GM23338 (cell line): ENCODE measurements at regions not wholly inside any gene's neighbourhood (a gene's known extent, or its start where the extent isn't known, plus 50 kb on each side); places are given as distances from the start of the nearest gene placed in this dataset.

Experiments used
- ATAC-seq: fragments of 200-7000 bp; cut with Tn5 transposase; 3 replicates; pipeline ENCODE4 v1.9.1; 2020
- DNase-seq: peaks from one replicate; pipeline ENCODE4 v3.0.0-alpha.2; 2015; ENCODE audit warnings: low spot score
- H2AFZ ChIP-seq: fragments of 200-600 bp; sonication (generic); 2 replicates; pipeline ENCODE4 v1.8.0; 2016; ENCODE audit warnings: antibody characterized with exemption, mild to moderate bottlenecking, moderate library complexity
- H3F3A ChIP-seq: fragments of 200-600 bp; sonication (generic); replicated peaks from 2 replicates; pipeline ENCODE4 v1.8.0; 2017; ENCODE audit warnings: antibody characterized with exemption, mixed run types, low read depth
- H3K27ac ChIP-seq: fragments of 200-600 bp; sonication (generic); 2 replicates; pipeline ENCODE4 v1.6.1; 2016; ENCODE audit warnings: low read depth
- H3K27me3 ChIP-seq: fragments of 200-600 bp; sonication (generic); 2 replicates; pipeline ENCODE4 v1.8.0; 2016; ENCODE audit warnings: mild to moderate bottlenecking, mixed run types, moderate library complexity; ENCODE audit not compliant: insufficient read depth
- H3K36me3 ChIP-seq: fragments of 200-600 bp; sonication (generic); 2 replicates; pipeline ENCODE4 v1.8.0; 2016; ENCODE audit warnings: mild to moderate bottlenecking; ENCODE audit not compliant: insufficient read depth
- H3K4me1 ChIP-seq: fragments of 200-600 bp; sonication (generic); 2 replicates; pipeline ENCODE4 v1.8.0; 2016; ENCODE audit warnings: mild to moderate bottlenecking, moderate library complexity; ENCODE audit not compliant: insufficient read depth
- H3K4me2 ChIP-seq: fragments of 200-600 bp; sonication (generic); 2 replicates; pipeline ENCODE4 v1.7.1; 2017; ENCODE audit warnings: mixed run types
- H3K4me3 ChIP-seq: fragments of 200-600 bp; sonication (generic); 2 replicates; pipeline ENCODE4 v1.6.1; 2016; ENCODE audit warnings: mixed run types
- H3K79me2 ChIP-seq: fragments of 200-600 bp; sonication (generic); replicated peaks from 2 replicates; pipeline ENCODE4 v1.8.0; 2017; ENCODE audit warnings: mild to moderate bottlenecking; ENCODE audit not compliant: insufficient read depth
- H3K9me2 ChIP-seq: fragments of 200-600 bp; sonication (generic); 2 replicates; pipeline ENCODE4 v1.8.0; 2017; ENCODE audit not compliant: insufficient read depth
- H4K20me1 ChIP-seq: fragments of 200-600 bp; sonication (generic); replicated peaks from 2 replicates; pipeline ENCODE4 v1.8.0; 2017; ENCODE audit warnings: mild to moderate bottlenecking; ENCODE audit not compliant: insufficient read depth
- H3K27ac Mint-ChIP-seq: 2 replicates; pipeline ENCODE4 v1.8.0; 2020; ENCODE audit warnings: inconsistent platforms, mild to moderate bottlenecking, moderate library complexity, mixed read lengths
- H3K27me3 Mint-ChIP-seq: 3 replicates; pipeline ENCODE4 v1.8.0; 2022; ENCODE audit warnings: low read depth, mild to moderate bottlenecking, moderate library complexity, mixed read lengths, inconsistent platforms; ENCODE audit not compliant: insufficient read depth, poor library complexity
- H3K36me3 Mint-ChIP-seq: 3 replicates; pipeline ENCODE4 v1.8.0; 2021; ENCODE audit warnings: low read depth, mild to moderate bottlenecking, inconsistent platforms, moderate library complexity, mixed read lengths
- H3K4me1 Mint-ChIP-seq: 3 replicates; pipeline ENCODE4 v1.8.0; 2020; ENCODE audit warnings: mild to moderate bottlenecking, inconsistent platforms, mixed read lengths
- H3K4me3 Mint-ChIP-seq: 3 replicates; pipeline ENCODE4 v1.8.0; 2021; ENCODE audit warnings: moderate library complexity, mild to moderate bottlenecking, inconsistent platforms, mixed read lengths
- H3K9me3 Mint-ChIP-seq: 3 replicates; pipeline ENCODE4 v1.8.0; 2020; ENCODE audit warnings: moderate library complexity, mild to moderate bottlenecking, inconsistent platforms, mixed read lengths
- CTCF ChIP-seq, 2 experiments: fragments of 200-600 bp in 1 of 2; sonication (generic) in 1 of 2; conservative IDR thresholded peaks; 2 replicates each; pipeline versions ENCODE4 v1.5.1 to v1.6.1; 2016 to 2017; ENCODE audit warnings: antibody characterized with exemption in 2 of 2, low read depth in 2 of 2, mild to moderate bottlenecking in 2 of 2, moderate library complexity in 1 of 2
- EZH2 ChIP-seq: fragments of 200-600 bp; sonication (generic); IDR thresholded peaks from one replicate; pipeline ENCODE4 v1.8.0; 2017; ENCODE audit warnings: antibody characterized with exemption, mild to moderate bottlenecking, low read depth; ENCODE audit not compliant: unreplicated experiment
- EZH2phosphoT487 ChIP-seq: fragments of 200-600 bp; sonication (generic); IDR thresholded peaks from one replicate; pipeline ENCODE4 v1.8.1; 2018; ENCODE audit warnings: antibody characterized with exemption; ENCODE audit not compliant: unreplicated experiment
- ZNF331 ChIP-seq: fragments of 250-450 bp; sonication (Bioruptor Pico); IDR thresholded peaks from 2 replicates; pipeline ENCODE4 v1.5.0; 2020; ENCODE audit warnings: low read depth, mild to moderate bottlenecking, moderate library complexity
- ZNF462 ChIP-seq: fragments of 250-450 bp; sonication (Bioruptor Pico); IDR thresholded peaks from 2 replicates; pipeline ENCODE4 v1.5.0; 2020; ENCODE audit warnings: mild to moderate bottlenecking, moderate library complexity
- TF ChIP-seq, protein P1 (sequence below): IDR thresholded peaks from 2 replicates; pipeline ENCODE4 v1.6.1; 2016; ENCODE audit warnings: antibody characterized with exemption
- TF ChIP-seq, protein P2 (sequence below): IDR thresholded peaks from one replicate; pipeline ENCODE4 v1.6.1; 2018; ENCODE audit warnings: antibody characterized with exemption; ENCODE audit not compliant: unreplicated experiment

- H3K36me3 Mint-ChIP-seq, result peaks cover 37% of the 10 kb centered on the region
- no peak for ATAC-seq
- DNase-seq, result no peak
- no peak overlapping the region for H3K27ac ChIP-seq
- no peaks in the 10 kb centered on the region for H3K27me3 ChIP-seq
- H3F3A ChIP-seq, result no peaks in the 10 kb centered on the region
- peaks cover 31% of the 10 kb centered on the region for H3K9me3 Mint-ChIP-seq
- H3K4me2 ChIP-seq, result no peak overlapping the region
- H3K27ac Mint-ChIP-seq, result no peak overlapping the region
- no peak overlapping the region for H3K4me3 Mint-ChIP-seq
- H3K9me2 ChIP-seq, result no peaks in the 10 kb centered on the region; the same call in 1 of the 2 replicates
- no peaks in the 10 kb centered on the region for H3K79me2 ChIP-seq
- no peak overlapping the region for H3K4me3 ChIP-seq
- no peaks in the 10 kb centered on the region for H4K20me1 ChIP-seq
- H3K4me1 ChIP-seq, result peaks cover 8% of the 10 kb centered on the region
- H3K4me1 Mint-ChIP-seq, result peaks cover 19% of the 10 kb centered on the region
- no peaks in the 10 kb centered on the region for H3K36me3 ChIP-seq
- no peak overlapping the region for H2AFZ ChIP-seq
- peaks cover 2% of the 10 kb centered on the region for H3K27me3 Mint-ChIP-seq
- TF ChIP-seq ZNF331 (CRISPR knock-in tag) (no peak), CTCF (conservative IDR thresholded peaks at IDR 0.05; ENCODE audit: low read depth in 2 of 2) (no peak), EZH2 (no peak)
Measured at GRCh38 chr4:180696460-180697092, 1546.6 kb upstream of the TENM3 start.

DNA sequence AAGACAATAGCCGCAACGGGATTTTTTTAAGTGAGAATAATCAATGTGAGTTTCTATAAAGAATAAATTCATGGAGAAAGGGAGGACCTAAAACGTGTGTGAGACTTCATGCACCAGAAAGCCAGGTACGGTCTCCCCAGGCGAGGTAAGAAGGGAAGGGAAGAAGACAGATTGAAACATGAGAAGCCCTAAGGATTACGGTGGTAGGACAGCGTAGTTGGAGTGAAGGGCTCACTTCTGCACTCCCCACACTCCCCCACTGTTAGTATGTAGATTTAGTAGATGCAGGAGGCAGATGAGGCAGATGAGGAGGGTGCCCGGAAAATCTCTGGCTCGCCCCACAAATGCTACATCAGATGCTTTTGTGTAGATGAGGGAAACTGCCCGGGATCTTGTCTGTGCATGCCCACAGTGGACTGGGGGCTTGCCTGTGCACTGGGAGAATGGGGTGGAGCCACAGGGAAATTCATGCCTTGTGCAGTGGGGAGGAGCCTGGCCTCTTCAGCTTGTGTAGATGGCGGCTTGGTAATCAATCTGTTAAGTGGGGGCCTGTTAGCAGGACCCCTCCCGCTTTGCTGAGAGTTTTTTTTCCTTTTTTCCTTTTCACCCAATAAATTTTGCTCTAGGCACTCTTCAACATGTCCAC, 1544.5 kb upstream of the TENM3 start:
- H3K36me3 Mint-ChIP-seq, result peaks cover 35% of the 10 kb centered on the region
- Histone ChIP-seq H3K27ac (no peak overlapping the region), H3K4me1 (peaks cover 8% of the 10 kb centered on the region), H2AFZ (peak overlapping the region; percentile 53), H3F3A (no peaks in the 10 kb centered on the region), H3K9me2 (no peaks in the 10 kb centered on the region; the same call in 1 of the 2 replicates), H3K36me3 (no peaks in the 10 kb centered on the region), H3K79me2 (no peaks in the 10 kb centered on the region), H4K20me1 (no peaks in the 10 kb centered on the region), H3K27me3 (no peaks in the 10 kb centered on the region), H3K4me3 (no peak overlapping the region), H3K4me2 (no peak overlapping the region)
- peak overlapping the region; percentile 32; the same call in 1 of the 2 replicates for H3K27ac Mint-ChIP-seq
- ATAC-seq (peak; percentile 52; the same call in 1 of the 3 replicates), DNase-seq (no peak)
- peaks cover 2% of the 10 kb centered on the region for H3K27me3 Mint-ChIP-seq
- peaks cover 24% of the 10 kb centered on the region for H3K9me3 Mint-ChIP-seq
- H3K4me1 Mint-ChIP-seq, result peaks cover 19% of the 10 kb centered on the region
- H3K4me3 Mint-ChIP-seq, result no peak overlapping the region
- TF ChIP-seq EZH2phosphoT487 (no peak), ZNF462 (CRISPR knock-in tag) (no peak)
- TF ChIP-seq, protein P1, sequence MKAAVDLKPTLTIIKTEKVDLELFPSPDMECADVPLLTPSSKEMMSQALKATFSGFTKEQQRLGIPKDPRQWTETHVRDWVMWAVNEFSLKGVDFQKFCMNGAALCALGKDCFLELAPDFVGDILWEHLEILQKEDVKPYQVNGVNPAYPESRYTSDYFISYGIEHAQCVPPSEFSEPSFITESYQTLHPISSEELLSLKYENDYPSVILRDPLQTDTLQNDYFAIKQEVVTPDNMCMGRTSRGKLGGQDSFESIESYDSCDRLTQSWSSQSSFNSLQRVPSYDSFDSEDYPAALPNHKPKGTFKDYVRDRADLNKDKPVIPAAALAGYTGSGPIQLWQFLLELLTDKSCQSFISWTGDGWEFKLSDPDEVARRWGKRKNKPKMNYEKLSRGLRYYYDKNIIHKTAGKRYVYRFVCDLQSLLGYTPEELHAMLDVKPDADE, result no peak
- TF ChIP-seq, protein P2, sequence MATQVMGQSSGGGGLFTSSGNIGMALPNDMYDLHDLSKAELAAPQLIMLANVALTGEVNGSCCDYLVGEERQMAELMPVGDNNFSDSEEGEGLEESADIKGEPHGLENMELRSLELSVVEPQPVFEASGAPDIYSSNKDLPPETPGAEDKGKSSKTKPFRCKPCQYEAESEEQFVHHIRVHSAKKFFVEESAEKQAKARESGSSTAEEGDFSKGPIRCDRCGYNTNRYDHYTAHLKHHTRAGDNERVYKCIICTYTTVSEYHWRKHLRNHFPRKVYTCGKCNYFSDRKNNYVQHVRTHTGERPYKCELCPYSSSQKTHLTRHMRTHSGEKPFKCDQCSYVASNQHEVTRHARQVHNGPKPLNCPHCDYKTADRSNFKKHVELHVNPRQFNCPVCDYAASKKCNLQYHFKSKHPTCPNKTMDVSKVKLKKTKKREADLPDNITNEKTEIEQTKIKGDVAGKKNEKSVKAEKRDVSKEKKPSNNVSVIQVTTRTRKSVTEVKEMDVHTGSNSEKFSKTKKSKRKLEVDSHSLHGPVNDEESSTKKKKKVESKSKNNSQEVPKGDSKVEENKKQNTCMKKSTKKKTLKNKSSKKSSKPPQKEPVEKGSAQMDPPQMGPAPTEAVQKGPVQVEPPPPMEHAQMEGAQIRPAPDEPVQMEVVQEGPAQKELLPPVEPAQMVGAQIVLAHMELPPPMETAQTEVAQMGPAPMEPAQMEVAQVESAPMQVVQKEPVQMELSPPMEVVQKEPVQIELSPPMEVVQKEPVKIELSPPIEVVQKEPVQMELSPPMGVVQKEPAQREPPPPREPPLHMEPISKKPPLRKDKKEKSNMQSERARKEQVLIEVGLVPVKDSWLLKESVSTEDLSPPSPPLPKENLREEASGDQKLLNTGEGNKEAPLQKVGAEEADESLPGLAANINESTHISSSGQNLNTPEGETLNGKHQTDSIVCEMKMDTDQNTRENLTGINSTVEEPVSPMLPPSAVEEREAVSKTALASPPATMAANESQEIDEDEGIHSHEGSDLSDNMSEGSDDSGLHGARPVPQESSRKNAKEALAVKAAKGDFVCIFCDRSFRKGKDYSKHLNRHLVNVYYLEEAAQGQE, result no peak
